OCI-LY3 (cell line): ENCODE measurements at regions not wholly inside any gene's neighbourhood (a gene's known extent, or its start where the extent isn't known, plus 50 kb on each side); places are given as distances from the start of the nearest gene placed in this dataset.

Experiments
- H2AFZ ChIP-seq: fragments of 200-600, 300-600 bp; shearing (Covaris generic); 2 replicates; pipeline ENCODE4 v1.6.0; 2014; ENCODE audit warnings: antibody characterized with exemption, low read depth, low read length
- H3K27ac ChIP-seq: fragments of 200-600, 300-600 bp; sonication (generic); 2 replicates; pipeline ENCODE4 v1.5.1; 2014; ENCODE audit warnings: mild to moderate bottlenecking, low read length, moderate library complexity, mixed read lengths
- H3K27me3 ChIP-seq: fragments of 200-600, 300-600 bp; sonication (generic); 2 replicates; pipeline ENCODE4 v1.6.1; 2014; ENCODE audit warnings: low read depth, low read length, mixed read lengths
- H3K36me3 ChIP-seq: fragments of 200-600, 300-600 bp; sonication (generic); replicated peaks from 2 replicates; pipeline ENCODE3; 2014; ENCODE audit warnings: low read depth, low read length, mixed read lengths
- H3K4me1 ChIP-seq: fragments of 300-600, 200-600 bp; sonication (generic); 2 replicates; pipeline ENCODE4 v1.6.1; 2014; ENCODE audit warnings: low read length, mixed read lengths
- H3K4me2 ChIP-seq: fragments of 200-600, 300-600 bp; sonication (generic); 2 replicates; pipeline ENCODE4 v1.6.1; 2014; ENCODE audit warnings: low read length, mixed read lengths
- H3K4me3 ChIP-seq: fragments of 300-600, 200-600 bp; sonication (generic); 2 replicates; pipeline ENCODE4 v1.5.1; 2014; ENCODE audit warnings: antibody characterized with exemption, mild to moderate bottlenecking, low read length, moderate library complexity
- H3K79me2 ChIP-seq: fragments of 300-600, 200-600 bp; shearing (Covaris generic); 2 replicates; pipeline ENCODE4 v1.6.1; 2014; ENCODE audit warnings: mild to moderate bottlenecking, low read length, mixed read lengths
- H3K9ac ChIP-seq: fragments of 300-600, 200-600 bp; shearing (Covaris generic); 2 replicates; pipeline ENCODE4 v1.6.0; 2014; ENCODE audit warnings: mild to moderate bottlenecking, low read length, moderate library complexity
- H3K9me3 ChIP-seq: fragments of 200-600, 300-600 bp; shearing (Covaris generic); 2 replicates; pipeline ENCODE4 v1.6.1; 2014; ENCODE audit warnings: low read length, mixed read lengths; ENCODE audit not compliant: insufficient read depth
- H4K20me1 ChIP-seq: fragments of 200-600, 300-600 bp; sonication (generic); 2 replicates; pipeline ENCODE4 v1.6.1; 2016; ENCODE audit warnings: low read length, mixed read lengths; ENCODE audit not compliant: insufficient read depth
- CTCF ChIP-seq: fragments of 200-600, 300-600 bp; sonication (generic); IDR thresholded peaks from 2 replicates; pipeline ENCODE4 v1.5.1; 2014; ENCODE audit warnings: antibody characterized with exemption, low read length, low read depth
- EZH2phosphoT487 ChIP-seq: fragments of 200-600 bp; shearing (Covaris generic); IDR thresholded peaks from 2 replicates; pipeline ENCODE4 v1.6.1; 2018; ENCODE audit warnings: antibody characterized with exemption, mixed run types, low read depth

GRCh38 chr16:60744198-60744597 is 1292.0 kb downstream of the CDH8 start:
- H3K4me3 ChIP-seq = no peak overlapping the region
- no peak for TF ChIP-seq EZH2phosphoT487
- no peak for TF ChIP-seq CTCF
- no peaks in the 10 kb centered on the region for H3K36me3 ChIP-seq
- no peaks in the 10 kb centered on the region for H3K79me2 ChIP-seq
- no peak overlapping the region for H2AFZ ChIP-seq
- no peaks in the 10 kb centered on the region for H3K4me1 ChIP-seq
- H3K27ac ChIP-seq = no peak overlapping the region
- no peak overlapping the region for H3K9ac ChIP-seq
- H3K9me3 ChIP-seq = no peaks in the 10 kb centered on the region
- no peaks in the 10 kb centered on the region for H4K20me1 ChIP-seq
- H3K4me2 ChIP-seq = no peak overlapping the region
- no peaks in the 10 kb centered on the region for H3K27me3 ChIP-seq

- TF ChIP-seq EZH2phosphoT487 = no peak
- no peak for TF ChIP-seq CTCF
- H3K4me2 ChIP-seq = no peak overlapping the region
- H4K20me1 ChIP-seq = no peaks in the 10 kb centered on the region
These were observed 1294.4 kb downstream of the CDH8 start for GRCh38 chr16:60741810-60742209.

GRCh38 chr16:60739737-60740683 is 1296.2 kb downstream of the CDH8 start:
- H3K27ac ChIP-seq = no peak overlapping the region
- no peak overlapping the region for H2AFZ ChIP-seq
- no peak overlapping the region for H3K4me2 ChIP-seq
- H3K9ac ChIP-seq = no peak overlapping the region
- TF ChIP-seq EZH2phosphoT487 (no peak), CTCF (no peak)
- no peaks in the 10 kb centered on the region for H3K79me2 ChIP-seq
- H3K27me3 ChIP-seq = no peaks in the 10 kb centered on the region
- H3K9me3 ChIP-seq = no peaks in the 10 kb centered on the region
- H3K36me3 ChIP-seq = no peaks in the 10 kb centered on the region
- no peaks in the 10 kb centered on the region for H4K20me1 ChIP-seq
- no peak overlapping the region for H3K4me3 ChIP-seq
- H3K4me1 ChIP-seq = no peaks in the 10 kb centered on the region

More at GRCh38 chr16:60741810-60742209, 1294.4 kb downstream of the CDH8 start:
- no peak overlapping the region for H3K27ac ChIP-seq
- no peak overlapping the region for H3K4me3 ChIP-seq
- no peak overlapping the region for H3K9ac ChIP-seq
- no peak overlapping the region for H2AFZ ChIP-seq
- no peaks in the 10 kb centered on the region for H3K9me3 ChIP-seq
- H3K36me3 ChIP-seq = no peaks in the 10 kb centered on the region
- no peaks in the 10 kb centered on the region for H3K79me2 ChIP-seq
- H3K27me3 ChIP-seq = no peaks in the 10 kb centered on the region
- no peaks in the 10 kb centered on the region for H3K4me1 ChIP-seq

GRCh38 chr16:60731329-60732050 is 1304.7 kb downstream of the CDH8 start:
- Histone ChIP-seq H3K9ac (no peak overlapping the region), H3K4me3 (no peak overlapping the region), H3K36me3 (no peaks in the 10 kb centered on the region), H3K4me2 (no peak overlapping the region), H3K9me3 (no peaks in the 10 kb centered on the region), H3K27me3 (no peaks in the 10 kb centered on the region), H3K4me1 (no peaks in the 10 kb centered on the region), H4K20me1 (no peaks in the 10 kb centered on the region), H3K27ac (no peak overlapping the region), H3K79me2 (no peaks in the 10 kb centered on the region), H2AFZ (no peak overlapping the region)
- no peak for TF ChIP-seq EZH2phosphoT487
- no peak for TF ChIP-seq CTCF
